Testis (tissue), 2 donors: ENCODE measurements at regions not wholly inside any gene's neighbourhood (a gene's known extent, or its start where the extent isn't known, plus 50 kb on each side); places are given as distances from the start of the nearest gene placed in this dataset.

Source experiments
- POLR2A ChIP-seq: fragments of 450-650 bp; IDR thresholded peaks from one replicate; pipeline ENCODE4 v1.6.1; 2017; ENCODE audit warnings: antibody characterized with exemption, mild to moderate bottlenecking, moderate library complexity
- TF ChIP-seq, protein P1 (sequence below), 3 experiments: fragments of 450-650 bp in 2 of 3; fragments of 200-600 bp in 1 of 3; sonication (generic) in 1 of 3; IDR thresholded peaks; one replicate each; pipeline ENCODE4 v1.5.1; 2016 to 2019; ENCODE audit warnings: antibody characterized with exemption in 3 of 3, mild to moderate bottlenecking in 2 of 3, moderate library complexity in 1 of 3

DNA sequence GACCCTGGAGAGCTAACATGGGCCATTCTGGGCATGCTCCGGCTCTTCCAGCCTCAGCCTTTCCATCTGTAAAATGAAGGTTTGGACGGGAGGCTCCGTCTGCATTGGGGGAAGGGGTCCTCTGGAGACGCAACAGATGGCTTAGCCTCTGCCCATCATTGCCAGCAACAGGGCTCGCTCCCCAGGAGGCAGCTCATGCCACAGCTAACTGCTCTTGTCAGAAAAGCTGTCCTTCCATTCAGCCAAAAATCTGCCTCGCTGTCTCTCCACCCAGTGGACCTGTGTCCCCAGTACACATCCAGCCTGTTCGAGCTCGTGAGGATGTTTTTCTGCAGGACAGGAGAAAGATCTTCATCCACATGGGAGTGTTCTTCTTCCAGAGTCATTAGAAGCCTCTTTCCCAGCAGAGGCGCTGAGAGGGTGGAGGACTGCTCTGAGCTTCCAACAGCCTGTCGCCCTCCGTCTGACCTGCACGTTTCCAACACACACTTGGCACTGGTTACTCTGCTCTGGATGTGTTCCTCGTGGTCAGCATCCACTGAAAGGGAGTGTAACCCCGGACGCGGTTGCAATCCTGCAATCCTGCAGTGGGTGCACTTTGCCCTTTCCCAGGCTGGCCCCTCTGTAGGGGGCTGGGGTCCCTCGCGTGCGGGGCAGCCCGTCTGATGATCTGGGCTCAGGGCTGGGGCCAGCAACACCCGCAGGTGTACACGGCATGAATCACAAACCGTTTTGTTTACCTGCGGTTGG is 1340.9 kb downstream of the TBC1D22A start:
- no peak for TF ChIP-seq POLR2A
- TF ChIP-seq, protein P1, sequence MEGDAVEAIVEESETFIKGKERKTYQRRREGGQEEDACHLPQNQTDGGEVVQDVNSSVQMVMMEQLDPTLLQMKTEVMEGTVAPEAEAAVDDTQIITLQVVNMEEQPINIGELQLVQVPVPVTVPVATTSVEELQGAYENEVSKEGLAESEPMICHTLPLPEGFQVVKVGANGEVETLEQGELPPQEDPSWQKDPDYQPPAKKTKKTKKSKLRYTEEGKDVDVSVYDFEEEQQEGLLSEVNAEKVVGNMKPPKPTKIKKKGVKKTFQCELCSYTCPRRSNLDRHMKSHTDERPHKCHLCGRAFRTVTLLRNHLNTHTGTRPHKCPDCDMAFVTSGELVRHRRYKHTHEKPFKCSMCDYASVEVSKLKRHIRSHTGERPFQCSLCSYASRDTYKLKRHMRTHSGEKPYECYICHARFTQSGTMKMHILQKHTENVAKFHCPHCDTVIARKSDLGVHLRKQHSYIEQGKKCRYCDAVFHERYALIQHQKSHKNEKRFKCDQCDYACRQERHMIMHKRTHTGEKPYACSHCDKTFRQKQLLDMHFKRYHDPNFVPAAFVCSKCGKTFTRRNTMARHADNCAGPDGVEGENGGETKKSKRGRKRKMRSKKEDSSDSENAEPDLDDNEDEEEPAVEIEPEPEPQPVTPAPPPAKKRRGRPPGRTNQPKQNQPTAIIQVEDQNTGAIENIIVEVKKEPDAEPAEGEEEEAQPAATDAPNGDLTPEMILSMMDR (IDR thresholded peaks at IDR 0.05) = no peak
